ENCODE measurements at regions not wholly inside any gene's neighbourhood (a gene's known extent, or its start where the extent isn't known, plus 50 kb on each side); places are given as distances from the start of the nearest gene placed in this dataset.

DNA sequence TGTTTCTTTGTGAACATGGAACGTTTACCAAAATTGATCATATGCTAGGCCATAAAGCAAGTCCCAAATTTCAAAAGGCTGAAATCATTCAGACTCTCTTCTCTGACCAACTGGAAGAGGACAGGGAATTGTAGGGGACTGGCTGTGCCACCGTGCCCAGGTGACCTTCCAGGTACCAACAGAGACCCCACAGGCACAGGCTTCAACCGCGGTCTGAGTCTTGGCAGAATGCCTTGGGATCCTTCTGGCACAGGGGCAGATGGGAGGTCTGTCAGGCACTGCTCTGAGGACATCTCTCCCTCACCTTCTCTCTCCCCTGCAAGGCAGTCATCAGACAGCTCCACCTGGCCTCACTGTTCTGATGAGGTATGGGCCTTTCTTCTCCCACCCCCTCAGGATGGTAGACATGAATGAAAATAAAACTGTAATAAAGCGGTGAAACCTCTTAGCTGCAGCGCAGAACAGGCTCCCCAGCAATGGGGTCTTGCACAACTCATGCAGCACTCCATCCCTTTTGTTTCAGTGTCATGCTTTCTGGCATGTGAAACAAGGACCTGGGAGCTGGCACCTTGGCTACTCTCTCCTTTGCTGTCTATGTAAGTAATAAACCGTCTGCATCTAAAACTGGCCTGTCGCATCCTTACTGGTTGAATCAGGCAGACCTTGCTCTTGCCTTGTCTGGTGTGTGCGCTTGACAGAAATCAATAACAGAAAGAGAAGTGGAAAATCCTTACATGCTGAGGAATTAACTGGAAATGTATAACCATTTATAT is 289.2 kb downstream of the KLF13 start:
- no peak for TF ChIP-seq YY1 (tag by site-specific recombination; IDR thresholded peaks at IDR 0.05)
- no peak for TF ChIP-seq ZNF664 (tag by site-specific recombination; IDR thresholded peaks at IDR 0.05)
- TF ChIP-seq, protein P1, sequence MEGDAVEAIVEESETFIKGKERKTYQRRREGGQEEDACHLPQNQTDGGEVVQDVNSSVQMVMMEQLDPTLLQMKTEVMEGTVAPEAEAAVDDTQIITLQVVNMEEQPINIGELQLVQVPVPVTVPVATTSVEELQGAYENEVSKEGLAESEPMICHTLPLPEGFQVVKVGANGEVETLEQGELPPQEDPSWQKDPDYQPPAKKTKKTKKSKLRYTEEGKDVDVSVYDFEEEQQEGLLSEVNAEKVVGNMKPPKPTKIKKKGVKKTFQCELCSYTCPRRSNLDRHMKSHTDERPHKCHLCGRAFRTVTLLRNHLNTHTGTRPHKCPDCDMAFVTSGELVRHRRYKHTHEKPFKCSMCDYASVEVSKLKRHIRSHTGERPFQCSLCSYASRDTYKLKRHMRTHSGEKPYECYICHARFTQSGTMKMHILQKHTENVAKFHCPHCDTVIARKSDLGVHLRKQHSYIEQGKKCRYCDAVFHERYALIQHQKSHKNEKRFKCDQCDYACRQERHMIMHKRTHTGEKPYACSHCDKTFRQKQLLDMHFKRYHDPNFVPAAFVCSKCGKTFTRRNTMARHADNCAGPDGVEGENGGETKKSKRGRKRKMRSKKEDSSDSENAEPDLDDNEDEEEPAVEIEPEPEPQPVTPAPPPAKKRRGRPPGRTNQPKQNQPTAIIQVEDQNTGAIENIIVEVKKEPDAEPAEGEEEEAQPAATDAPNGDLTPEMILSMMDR (tag by site-specific recombination; IDR thresholded peaks at IDR 0.05), result no peak
- no peak for TF ChIP-seq IKZF3 (tag by site-specific recombination; IDR thresholded peaks at IDR 0.05)
- TF ChIP-seq ZNF274 (IDR thresholded peaks at IDR 0.05; ENCODE audit: low read length), result no peak
- TF ChIP-seq ZNF274 (tag by site-specific recombination; IDR thresholded peaks at IDR 0.05; ENCODE audit: borderline replicate concordance), result no peak
- no peak for TF ChIP-seq ZNF843 (tag by site-specific recombination; IDR thresholded peaks at IDR 0.05)
- TF ChIP-seq ZNF10 (tag by site-specific recombination; IDR thresholded peaks at IDR 0.05), result no peak
- no peak for TF ChIP-seq ZBTB7A (tag by site-specific recombination; IDR thresholded peaks at IDR 0.05; ENCODE audit: low read depth)

Data from HEK293 (cell line).